ENCODE measurements at regions not wholly inside any gene's neighbourhood (a gene's known extent, or its start where the extent isn't known, plus 50 kb on each side); places are given as distances from the start of the nearest gene placed in this dataset.

DNA sequence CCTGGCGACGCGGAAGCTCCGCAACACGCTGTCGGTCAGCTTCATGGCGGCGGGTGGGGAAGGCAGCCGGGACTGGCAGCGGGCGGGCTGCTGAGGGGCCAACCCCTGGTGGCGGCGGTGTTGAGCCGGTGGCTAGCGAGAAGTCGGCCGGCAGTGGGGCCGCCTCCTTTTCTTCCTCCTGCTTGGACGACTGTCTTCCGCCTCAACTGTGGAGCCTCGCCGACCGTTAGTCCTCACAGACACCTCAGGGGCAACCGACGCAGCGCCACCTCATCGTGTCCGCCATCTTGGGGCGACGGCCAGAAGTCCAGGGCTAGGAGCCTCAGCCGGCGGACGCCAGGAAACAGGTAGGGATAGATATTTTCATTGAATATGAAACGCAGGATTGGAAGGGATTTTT is 875.1 kb downstream of the NSUN3 start:
- no peak overlapping the region for H3K27ac Mint-ChIP-seq
- H3K9me3 Mint-ChIP-seq: peaks cover 7% of the 10 kb centered on the region
- no peaks in the 10 kb centered on the region for H3K27me3 Mint-ChIP-seq
- H3K4me1 Mint-ChIP-seq: no peaks in the 10 kb centered on the region
- no peak overlapping the region for H3K4me3 Mint-ChIP-seq
- no peak for DNase-seq
- H3K36me3 Mint-ChIP-seq (ENCODE audit: low read depth): no peaks in the 10 kb centered on the region
- intact Hi-C loops (cut with micrococcal nuclease): no loop called here

- DNase-seq: no peak
- Mint-ChIP-seq H3K27me3 (no peaks in the 10 kb centered on the region), H3K9me3 (peaks cover 7% of the 10 kb centered on the region), H3K36me3 (ENCODE audit: low read depth) (no peaks in the 10 kb centered on the region), H3K4me3 (no peak overlapping the region), H3K4me1 (no peaks in the 10 kb centered on the region), H3K27ac (no peak overlapping the region)
- intact Hi-C loops (cut with micrococcal nuclease): no loop called here
These were observed 883.8 kb downstream of the NSUN3 start for GRCh38 chr3:94946683-94947082.

DNA sequence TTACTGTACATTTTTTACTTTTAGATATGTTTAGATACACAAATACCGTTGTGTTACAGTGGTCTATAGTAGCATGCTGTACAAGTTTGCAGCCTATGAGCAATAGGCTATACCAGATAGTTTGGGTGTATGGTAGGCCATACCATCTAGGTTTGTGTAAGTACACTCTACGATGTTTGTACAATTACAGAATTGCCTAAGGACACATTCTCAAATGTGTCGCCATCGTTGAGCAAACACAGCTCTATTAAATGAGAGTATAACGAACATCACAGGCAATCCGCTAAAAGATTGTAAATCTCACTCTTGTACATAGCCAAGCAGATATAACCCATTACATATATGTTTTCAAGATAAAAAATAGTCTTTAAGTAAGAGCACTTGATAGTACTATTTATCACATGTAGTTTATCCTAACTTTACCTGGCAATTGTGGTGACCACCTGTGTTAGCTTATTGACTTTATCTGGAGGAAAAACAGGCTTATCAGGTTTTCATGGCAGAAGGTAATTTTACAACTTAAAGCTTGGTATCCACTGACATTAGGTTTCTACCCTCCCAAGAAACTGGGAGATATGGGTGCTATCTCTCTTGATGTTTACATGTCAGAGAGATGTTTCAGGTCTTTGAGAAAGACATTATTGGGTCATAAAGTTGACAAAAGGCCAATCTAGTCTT is 898.7 kb downstream of the NSUN3 start:
- Mint-ChIP-seq H3K27ac (no peak overlapping the region), H3K9me3 (peaks cover 5% of the 10 kb centered on the region), H3K4me3 (no peak overlapping the region), H3K4me1 (no peaks in the 10 kb centered on the region), H3K36me3 (ENCODE audit: low read depth) (no peaks in the 10 kb centered on the region), H3K27me3 (no peaks in the 10 kb centered on the region)
- intact Hi-C loops (cut with micrococcal nuclease): no loop called here
- DNase-seq: no peak

DNA sequence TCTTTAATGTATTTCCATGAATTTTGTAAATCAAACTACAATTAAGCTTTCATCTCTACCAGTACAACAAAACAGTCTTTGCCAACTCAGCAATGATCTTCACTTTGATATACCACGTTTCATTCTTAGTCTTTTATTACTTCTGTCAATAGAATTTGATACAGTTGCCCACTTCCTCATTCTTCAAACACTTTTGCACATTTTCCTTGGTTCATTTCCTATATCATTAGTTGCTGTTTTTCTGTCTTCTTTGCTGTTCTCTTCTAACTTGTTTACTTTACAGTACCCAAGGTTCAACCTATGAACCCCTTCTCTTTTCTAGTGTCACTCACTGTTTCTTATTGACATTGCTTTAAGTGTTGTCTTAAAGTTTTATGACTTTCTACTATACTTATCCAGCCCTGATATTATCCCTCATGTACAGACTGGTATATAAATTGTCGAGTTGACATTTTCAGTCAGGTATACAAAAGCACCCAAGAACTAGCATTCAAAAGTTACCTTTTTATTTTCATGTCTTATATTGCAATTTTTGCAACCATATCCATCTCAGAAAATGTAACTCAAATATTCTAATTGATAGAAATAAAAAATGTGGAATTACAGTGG is 903.1 kb downstream of the NSUN3 start:
- no peak overlapping the region for H3K27ac Mint-ChIP-seq
- H3K4me1 Mint-ChIP-seq: no peaks in the 10 kb centered on the region

GRCh38 chr3:94967196-94967595 is 904.3 kb downstream of the NSUN3 start:
- Mint-ChIP-seq H3K4me1 (no peaks in the 10 kb centered on the region), H3K4me3 (no peak overlapping the region), H3K27me3 (no peaks in the 10 kb centered on the region), H3K9me3 (peaks cover 5% of the 10 kb centered on the region), H3K36me3 (ENCODE audit: low read depth) (no peaks in the 10 kb centered on the region), H3K27ac (no peak overlapping the region)
- intact Hi-C loops (cut with micrococcal nuclease): no loop called here
- DNase-seq: no peak

More for the DNA sequence above, 903.1 kb downstream of the NSUN3 start:
- intact Hi-C loops (cut with micrococcal nuclease): no loop called here
- H3K27me3 Mint-ChIP-seq: no peaks in the 10 kb centered on the region
- no peaks in the 10 kb centered on the region for H3K36me3 Mint-ChIP-seq (ENCODE audit: low read depth)
- DNase-seq: no peak
- peaks cover 5% of the 10 kb centered on the region for H3K9me3 Mint-ChIP-seq
- H3K4me3 Mint-ChIP-seq: no peak overlapping the region

DNA sequence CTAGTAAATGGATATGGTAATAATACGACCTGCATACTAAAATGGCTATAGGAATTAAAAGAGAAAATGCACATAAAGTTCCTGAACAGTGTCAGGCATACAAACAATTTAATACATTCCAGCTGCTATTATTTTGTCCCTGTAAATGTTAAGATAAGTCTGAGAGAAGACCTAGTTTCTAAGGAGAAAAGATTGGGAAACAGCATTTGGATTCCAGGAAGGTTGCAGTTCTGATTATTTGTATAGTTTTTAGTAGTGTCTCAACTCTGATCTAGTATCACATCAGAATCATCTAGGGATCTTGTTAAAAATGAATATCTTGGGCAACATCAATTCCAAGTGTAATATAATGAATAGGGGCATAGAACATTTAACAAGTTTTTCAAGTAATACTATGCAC is 905.7 kb downstream of the NSUN3 start:
- Mint-ChIP-seq H3K9me3 (peaks cover 5% of the 10 kb centered on the region), H3K4me1 (no peaks in the 10 kb centered on the region), H3K36me3 (ENCODE audit: low read depth) (no peaks in the 10 kb centered on the region), H3K27ac (no peak overlapping the region), H3K4me3 (no peak overlapping the region), H3K27me3 (no peaks in the 10 kb centered on the region)
- DNase-seq: no peak
- intact Hi-C loops (cut with micrococcal nuclease): no loop called here

- intact Hi-C loops (cut with micrococcal nuclease): no loop called here
- no peaks in the 10 kb centered on the region for H3K4me1 Mint-ChIP-seq
- H3K27ac Mint-ChIP-seq: no peak overlapping the region
- no peak overlapping the region for H3K4me3 Mint-ChIP-seq
- DNase-seq: no peak
- no peaks in the 10 kb centered on the region for H3K27me3 Mint-ChIP-seq
- no peaks in the 10 kb centered on the region for H3K36me3 Mint-ChIP-seq (ENCODE audit: low read depth)
- H3K9me3 Mint-ChIP-seq: no peaks in the 10 kb centered on the region
These were observed 909.2 kb downstream of the NSUN3 start for GRCh38 chr3:94972066-94972465.

DNA sequence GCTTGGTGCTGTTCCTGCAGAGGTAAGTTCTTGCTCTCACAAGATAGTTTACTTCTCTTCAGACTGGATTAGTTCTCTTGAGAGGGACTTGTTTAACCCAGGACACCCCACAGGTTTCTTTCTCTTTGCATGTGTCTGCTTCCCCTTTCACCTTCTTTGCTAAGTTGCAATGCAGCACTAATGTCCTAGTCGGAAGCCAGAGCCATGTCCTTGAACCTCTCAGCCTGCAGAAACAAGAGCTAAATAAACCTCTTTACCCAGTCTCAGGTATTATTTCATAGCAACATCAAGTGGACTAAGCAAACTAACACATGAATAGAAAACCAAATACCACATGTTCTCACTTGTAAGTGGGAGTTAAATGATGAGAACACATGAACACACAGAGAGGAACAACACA is 915.2 kb downstream of the NSUN3 start:
- Mint-ChIP-seq H3K4me1 (no peaks in the 10 kb centered on the region), H3K9me3 (no peaks in the 10 kb centered on the region), H3K27me3 (no peaks in the 10 kb centered on the region), H3K27ac (no peak overlapping the region), H3K4me3 (no peak overlapping the region), H3K36me3 (ENCODE audit: low read depth) (no peaks in the 10 kb centered on the region)
- DNase-seq: no peak
- intact Hi-C loops (cut with micrococcal nuclease): no loop called here

DNA sequence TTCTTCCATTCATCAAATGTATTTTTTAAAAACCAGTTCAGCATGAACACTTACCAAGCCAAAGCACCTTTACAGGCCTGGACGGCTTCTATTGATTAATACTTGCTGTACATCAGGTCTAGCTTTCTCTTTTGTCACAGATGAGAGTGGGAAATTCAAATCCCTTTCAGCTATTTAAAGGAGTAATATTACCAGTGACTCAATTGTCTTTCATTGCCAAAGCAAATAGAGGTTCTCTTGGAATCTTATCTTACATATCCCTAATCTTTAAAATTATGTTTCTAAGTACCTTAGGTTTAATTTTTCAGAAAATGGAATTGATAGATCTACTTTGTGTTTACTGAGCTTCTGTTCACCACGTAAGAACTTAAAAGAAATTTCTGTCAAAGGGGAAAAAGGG is 922.9 kb downstream of the NSUN3 start:
- no peaks in the 10 kb centered on the region for H3K27me3 Mint-ChIP-seq
- H3K4me3 Mint-ChIP-seq: no peak overlapping the region
- intact Hi-C loops (cut with micrococcal nuclease): no loop called here
- no peaks in the 10 kb centered on the region for H3K4me1 Mint-ChIP-seq
- H3K27ac Mint-ChIP-seq: no peak overlapping the region
- peaks cover 3% of the 10 kb centered on the region for H3K9me3 Mint-ChIP-seq
- H3K36me3 Mint-ChIP-seq (ENCODE audit: low read depth): no peaks in the 10 kb centered on the region
- no peak for DNase-seq

DNA sequence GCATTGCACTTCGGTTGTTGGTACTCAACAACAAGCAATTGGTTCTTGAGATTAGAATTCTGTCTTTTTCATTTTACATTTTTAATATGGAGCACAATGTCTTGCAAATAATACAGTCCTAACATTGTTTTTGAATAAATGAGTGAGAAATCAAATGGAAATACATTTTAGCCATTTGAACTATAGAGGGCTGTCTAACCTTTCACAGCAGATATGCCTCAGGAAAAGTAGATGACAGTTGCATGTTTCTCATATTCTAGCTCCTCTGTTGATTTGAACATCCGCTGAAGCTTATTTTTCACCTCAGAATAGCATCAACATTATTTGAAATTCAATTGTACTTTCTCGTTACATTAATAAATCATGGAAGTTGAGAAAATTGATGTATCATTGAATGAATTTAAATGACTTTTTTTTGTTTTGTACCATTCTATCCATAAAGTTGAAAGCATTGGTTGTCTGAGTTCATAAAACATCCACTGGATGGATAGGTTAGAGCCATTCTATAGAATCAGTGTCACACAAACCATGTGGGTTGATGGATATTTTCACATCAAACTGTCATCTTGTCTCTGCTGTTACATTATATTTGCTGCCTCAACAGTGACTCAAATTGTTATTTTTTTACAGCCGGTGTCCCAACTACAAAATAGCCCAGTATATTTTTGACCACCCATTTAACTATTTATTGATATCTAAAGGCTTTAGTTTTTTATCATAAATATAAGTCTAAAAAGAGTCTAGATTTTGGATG is 928.3 kb downstream of the NSUN3 start:
- no peaks in the 10 kb centered on the region for H3K4me1 Mint-ChIP-seq
- H3K27me3 Mint-ChIP-seq: no peaks in the 10 kb centered on the region
- intact Hi-C loops (cut with micrococcal nuclease): no loop called here
- no peak overlapping the region for H3K4me3 Mint-ChIP-seq
- no peaks in the 10 kb centered on the region for H3K36me3 Mint-ChIP-seq (ENCODE audit: low read depth)
- peaks cover 3% of the 10 kb centered on the region for H3K9me3 Mint-ChIP-seq
- DNase-seq: no peak
- H3K27ac Mint-ChIP-seq: no peak overlapping the region

DNA sequence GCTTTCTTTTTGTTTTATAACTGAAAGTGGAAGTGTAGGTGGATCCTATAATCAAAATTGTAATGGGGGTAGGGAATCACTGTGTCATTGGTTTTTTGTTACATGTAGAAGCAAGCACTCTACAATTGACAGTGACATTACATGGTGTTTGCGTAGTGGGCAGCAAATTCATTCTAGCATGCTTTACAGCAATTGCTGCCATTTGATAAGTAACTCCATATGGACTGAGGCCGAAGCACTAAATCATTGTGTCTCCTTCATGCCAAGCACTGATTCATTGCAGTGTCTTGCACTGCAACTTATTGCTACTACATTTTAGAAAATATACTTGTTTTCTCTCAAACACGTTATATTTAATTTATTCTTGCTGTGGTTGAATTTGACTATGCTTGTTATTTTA is 933.9 kb downstream of the NSUN3 start:
- intact Hi-C loops (cut with micrococcal nuclease): no loop called here
- Mint-ChIP-seq H3K4me1 (no peaks in the 10 kb centered on the region), H3K36me3 (ENCODE audit: low read depth) (no peaks in the 10 kb centered on the region), H3K27ac (no peak overlapping the region), H3K9me3 (peaks cover 4% of the 10 kb centered on the region), H3K4me3 (no peak overlapping the region), H3K27me3 (no peaks in the 10 kb centered on the region)
- no peak for DNase-seq

DNA sequence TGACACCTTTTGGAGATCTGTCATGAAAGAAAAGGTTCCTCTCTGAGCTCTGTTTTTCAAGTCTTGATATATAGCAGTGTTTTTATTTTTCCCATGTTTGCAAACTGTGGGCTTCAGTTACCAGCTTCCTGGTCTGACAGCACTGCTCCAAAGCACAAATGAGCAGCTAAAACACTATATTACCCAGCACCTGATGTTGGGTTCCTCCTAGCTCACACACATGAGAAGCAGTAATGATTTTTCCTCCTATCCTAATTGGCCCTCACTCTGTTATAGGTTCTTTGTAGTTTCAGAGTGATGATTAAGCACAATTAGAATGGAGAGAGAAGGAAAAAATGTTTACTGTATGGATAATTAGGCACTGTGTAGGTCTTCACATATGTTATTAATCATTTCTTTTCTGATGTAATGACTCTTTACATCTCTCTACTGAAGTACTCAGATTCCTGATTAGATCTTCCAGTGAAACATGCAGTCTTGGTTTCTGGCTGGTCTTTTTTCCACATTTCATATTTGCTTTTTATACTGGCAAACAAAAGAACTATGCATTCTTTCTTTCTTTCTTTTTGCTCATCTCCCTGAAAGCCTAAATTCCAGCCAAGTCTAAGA is 939.7 kb downstream of the NSUN3 start:
- no peaks in the 10 kb centered on the region for H3K27me3 Mint-ChIP-seq
- H3K4me1 Mint-ChIP-seq: no peaks in the 10 kb centered on the region
- H3K4me3 Mint-ChIP-seq: no peak overlapping the region
- no peak for DNase-seq
- peaks cover 4% of the 10 kb centered on the region for H3K9me3 Mint-ChIP-seq
- H3K36me3 Mint-ChIP-seq (ENCODE audit: low read depth): no peaks in the 10 kb centered on the region
- intact Hi-C loops (cut with micrococcal nuclease): no loop called here
- H3K27ac Mint-ChIP-seq: no peak overlapping the region

GRCh38 chr3:95028688-95029087 is 965.8 kb downstream of the NSUN3 start:
- H3K9me3 Mint-ChIP-seq: no peaks in the 10 kb centered on the region
- no peaks in the 10 kb centered on the region for H3K27me3 Mint-ChIP-seq
- DNase-seq: no peak
- no peaks in the 10 kb centered on the region for H3K36me3 Mint-ChIP-seq (ENCODE audit: low read depth)
- intact Hi-C loops (cut with micrococcal nuclease): no loop called here
- no peak overlapping the region for H3K4me3 Mint-ChIP-seq
- H3K4me1 Mint-ChIP-seq: no peaks in the 10 kb centered on the region
- H3K27ac Mint-ChIP-seq: no peak overlapping the region

DNA sequence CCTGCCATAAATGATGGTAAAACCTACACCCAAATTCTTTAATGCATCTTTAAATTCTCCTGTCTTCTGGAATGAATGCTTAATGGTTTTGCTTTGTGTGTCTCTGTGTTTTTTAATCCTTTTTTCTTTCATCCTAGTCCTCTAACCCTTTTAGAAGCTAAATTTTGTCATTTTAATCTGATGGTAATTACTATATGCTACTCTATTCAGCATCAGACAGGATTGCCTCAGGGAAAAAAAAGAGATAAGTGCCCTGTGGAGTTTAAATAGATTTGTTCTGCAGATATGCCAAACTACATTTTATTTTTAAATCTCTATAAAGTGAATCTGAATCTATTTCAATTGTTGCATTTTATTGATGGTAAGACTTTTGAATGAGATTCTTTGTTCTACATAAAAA is 966.8 kb downstream of the NSUN3 start:
- DNase-seq: no peak
- Mint-ChIP-seq H3K4me1 (no peaks in the 10 kb centered on the region), H3K27ac (no peak overlapping the region), H3K9me3 (no peaks in the 10 kb centered on the region), H3K27me3 (no peaks in the 10 kb centered on the region), H3K4me3 (no peak overlapping the region), H3K36me3 (ENCODE audit: low read depth) (no peaks in the 10 kb centered on the region)
- intact Hi-C loops (cut with micrococcal nuclease): no loop called here
